GM23338 (cell line): ENCODE measurements at regions not wholly inside any gene's neighbourhood (a gene's known extent, or its start where the extent isn't known, plus 50 kb on each side); places are given as distances from the start of the nearest gene placed in this dataset.

ENCODE experiments used
- CREB1 ChIP-seq: fragments of 250-450 bp; sonication (Bioruptor Pico); IDR thresholded peaks from 2 replicates; pipeline ENCODE4 v1.5.0; 2020; ENCODE audit warnings: low read depth, mild to moderate bottlenecking, moderate library complexity
- EZH2 ChIP-seq: fragments of 200-600 bp; sonication (generic); IDR thresholded peaks from one replicate; pipeline ENCODE4 v1.8.0; 2017; ENCODE audit warnings: antibody characterized with exemption, mild to moderate bottlenecking, low read depth; ENCODE audit not compliant: unreplicated experiment
- EZH2phosphoT487 ChIP-seq: fragments of 200-600 bp; sonication (generic); IDR thresholded peaks from one replicate; pipeline ENCODE4 v1.8.1; 2018; ENCODE audit warnings: antibody characterized with exemption; ENCODE audit not compliant: unreplicated experiment
- JUNB ChIP-seq: IDR thresholded peaks from one replicate; pipeline ENCODE4 v1.6.1; 2016; ENCODE audit warnings: antibody characterized with exemption; ENCODE audit not compliant: unreplicated experiment
- POLR2AphosphoS5 ChIP-seq: IDR thresholded peaks from 2 replicates; pipeline ENCODE4 v1.6.1; 2016; ENCODE audit warnings: antibody characterized with exemption, low read depth
- TF ChIP-seq, protein P1 (sequence below), 2 experiments: fragments of 200-600 bp in 1 of 2; sonication (generic) in 1 of 2; conservative IDR thresholded peaks; 2 replicates each; pipeline versions ENCODE4 v1.5.1 to v1.6.1; 2016 to 2017; ENCODE audit warnings: antibody characterized with exemption in 2 of 2, low read depth in 2 of 2, mild to moderate bottlenecking in 2 of 2, moderate library complexity in 1 of 2
- TF ChIP-seq, protein P2 (sequence below): IDR thresholded peaks from 2 replicates; pipeline ENCODE4 v1.6.1; 2016; ENCODE audit warnings: antibody characterized with exemption

DNA sequence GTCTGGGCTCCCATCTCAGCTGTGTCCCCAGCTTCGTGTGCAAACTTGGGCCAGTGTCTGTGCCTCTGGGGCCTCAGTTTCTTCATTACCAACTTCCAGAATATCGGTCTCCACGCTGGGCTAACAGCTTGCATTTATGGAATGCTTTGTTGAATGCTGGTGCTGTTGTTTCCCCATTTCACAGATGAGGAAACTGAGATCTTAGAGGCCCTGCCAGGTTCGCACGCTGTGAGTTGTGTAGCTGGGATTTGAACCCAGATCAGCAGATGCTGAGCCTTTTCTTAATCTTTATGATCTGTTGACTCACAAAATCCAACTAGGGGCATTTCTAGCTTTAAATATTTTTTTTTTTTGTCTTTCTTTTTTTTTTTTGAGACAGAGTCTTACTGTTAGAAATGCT is 101.5 kb upstream of the STX18 start:
- TF ChIP-seq, protein P1, sequence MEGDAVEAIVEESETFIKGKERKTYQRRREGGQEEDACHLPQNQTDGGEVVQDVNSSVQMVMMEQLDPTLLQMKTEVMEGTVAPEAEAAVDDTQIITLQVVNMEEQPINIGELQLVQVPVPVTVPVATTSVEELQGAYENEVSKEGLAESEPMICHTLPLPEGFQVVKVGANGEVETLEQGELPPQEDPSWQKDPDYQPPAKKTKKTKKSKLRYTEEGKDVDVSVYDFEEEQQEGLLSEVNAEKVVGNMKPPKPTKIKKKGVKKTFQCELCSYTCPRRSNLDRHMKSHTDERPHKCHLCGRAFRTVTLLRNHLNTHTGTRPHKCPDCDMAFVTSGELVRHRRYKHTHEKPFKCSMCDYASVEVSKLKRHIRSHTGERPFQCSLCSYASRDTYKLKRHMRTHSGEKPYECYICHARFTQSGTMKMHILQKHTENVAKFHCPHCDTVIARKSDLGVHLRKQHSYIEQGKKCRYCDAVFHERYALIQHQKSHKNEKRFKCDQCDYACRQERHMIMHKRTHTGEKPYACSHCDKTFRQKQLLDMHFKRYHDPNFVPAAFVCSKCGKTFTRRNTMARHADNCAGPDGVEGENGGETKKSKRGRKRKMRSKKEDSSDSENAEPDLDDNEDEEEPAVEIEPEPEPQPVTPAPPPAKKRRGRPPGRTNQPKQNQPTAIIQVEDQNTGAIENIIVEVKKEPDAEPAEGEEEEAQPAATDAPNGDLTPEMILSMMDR (conservative IDR thresholded peaks at IDR 0.05; ENCODE audit: low read depth in 2 of 2), result no peak
- TF ChIP-seq CREB1 (CRISPR knock-in tag) (no peak), JUNB (no peak), POLR2AphosphoS5 (no peak), EZH2 (no peak), EZH2phosphoT487 (no peak)
- TF ChIP-seq, protein P2, sequence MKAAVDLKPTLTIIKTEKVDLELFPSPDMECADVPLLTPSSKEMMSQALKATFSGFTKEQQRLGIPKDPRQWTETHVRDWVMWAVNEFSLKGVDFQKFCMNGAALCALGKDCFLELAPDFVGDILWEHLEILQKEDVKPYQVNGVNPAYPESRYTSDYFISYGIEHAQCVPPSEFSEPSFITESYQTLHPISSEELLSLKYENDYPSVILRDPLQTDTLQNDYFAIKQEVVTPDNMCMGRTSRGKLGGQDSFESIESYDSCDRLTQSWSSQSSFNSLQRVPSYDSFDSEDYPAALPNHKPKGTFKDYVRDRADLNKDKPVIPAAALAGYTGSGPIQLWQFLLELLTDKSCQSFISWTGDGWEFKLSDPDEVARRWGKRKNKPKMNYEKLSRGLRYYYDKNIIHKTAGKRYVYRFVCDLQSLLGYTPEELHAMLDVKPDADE, result no peak
